Breast epithelium (tissue), 4 donors: ENCODE measurements at regions not wholly inside any gene's neighbourhood (a gene's known extent, or its start where the extent isn't known, plus 50 kb on each side); places are given as distances from the start of the nearest gene placed in this dataset.

Source experiments
- DNase-seq, 2 donors: peaks; one replicate each; pipeline ENCODE4 v3.0.0-alpha.2; 2019; ENCODE audit warnings: low spot score in 2 of 2
- H3K27ac ChIP-seq, 2 donors: fragments of 200-600 bp; sonication (generic) in 1 of 2; one replicate each; pipeline ENCODE4 v1.5.1; 2016 to 2019; ENCODE audit warnings: mild to moderate bottlenecking in 1 of 2
- H3K27me3 ChIP-seq, 2 donors: fragments of 200-600 bp; sonication (generic) in 1 of 2; one replicate each; pipeline versions ENCODE4 v1.5.1 to v1.6.0; 2017 to 2019; ENCODE audit warnings: control low read depth in 1 of 2, mild to moderate bottlenecking in 1 of 2
- H3K36me3 ChIP-seq: fragments of 200-600 bp; one replicate; pipeline ENCODE4 v1.5.1; 2019
- H3K4me1 ChIP-seq, 2 donors: fragments of 200-600 bp; sonication (generic); one replicate each; pipeline ENCODE4 v1.5.1; 2016 to 2019; ENCODE audit warnings: control low read depth in 1 of 2
- H3K4me3 ChIP-seq, 3 donors: fragments of 200-600 bp; sonication (generic); 1 replicate in 2 of 3; 2 replicates in 1 of 3; pipeline ENCODE4 v1.5.1; 2016 to 2019; ENCODE audit warnings: mild to moderate bottlenecking in 3 of 3, moderate library complexity in 2 of 3
- H3K9me3 ChIP-seq, 2 donors: fragments of 200-600 bp; sonication (generic) in 1 of 2; one replicate each; pipeline ENCODE4 v1.5.1; 2016 to 2019; ENCODE audit warnings: control low read depth in 1 of 2
- POLR2A ChIP-seq: fragments of 450-650 bp; IDR thresholded peaks from one replicate; pipeline ENCODE4 v1.6.1; 2016; ENCODE audit warnings: antibody characterized with exemption, mild to moderate bottlenecking, moderate library complexity
- POLR2AphosphoS5 ChIP-seq, 3 donors: sonication (generic); formaldehyde crosslinking; IDR thresholded peaks; one replicate each; pipeline ENCODE4 v1.6.1; 2017; ENCODE audit warnings: antibody characterized with exemption in 3 of 3
- intact Hi-C: fragments of 100-400 bp; cut with DNase I; formaldehyde crosslinking; loops from one replicate; pipeline ENCODE4 v1.15.1; 2023; ENCODE audit warnings: low total_unique reads
- TF ChIP-seq, protein P1 (sequence below), 3 donors: fragments of 450-650 bp; IDR thresholded peaks; one replicate each; pipeline ENCODE4 v1.5.1; 2016 to 2017; ENCODE audit warnings: antibody characterized with exemption in 3 of 3, mild to moderate bottlenecking in 3 of 3, moderate library complexity in 3 of 3

DNA sequence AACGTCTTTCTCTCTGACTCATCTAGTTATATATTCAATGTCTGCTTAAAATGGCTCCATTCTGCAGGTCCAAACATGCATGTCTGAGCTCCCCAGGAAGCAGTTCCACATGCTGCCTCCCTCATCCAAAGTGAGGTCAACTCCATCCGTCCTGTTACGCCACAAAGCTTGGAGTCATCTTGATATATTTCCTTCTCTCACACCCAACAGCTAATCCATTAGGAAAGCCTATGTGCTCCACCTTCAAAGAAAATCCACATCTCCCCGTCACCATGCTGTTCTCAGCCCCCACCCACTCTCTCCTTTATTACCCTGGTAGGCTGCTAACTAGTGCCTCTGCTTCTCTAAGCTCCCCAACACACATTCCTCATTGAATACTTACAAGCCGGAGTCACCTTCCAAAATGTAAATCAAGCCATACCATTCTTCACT is 130.2 kb upstream of the SYNDIG1 start:
- Histone ChIP-seq H3K27me3 (peaks cover 0 to 3% of the 10 kb centered on the region in 2 donors), H3K4me1 (no peaks in the 10 kb centered on the region), H3K36me3 (no peaks in the 10 kb centered on the region), H3K9me3 (no peaks in the 10 kb centered on the region), H3K4me3 (no peak overlapping the region), H3K27ac (no peak overlapping the region)
- intact Hi-C loops: no loop called here
- TF ChIP-seq, protein P1, sequence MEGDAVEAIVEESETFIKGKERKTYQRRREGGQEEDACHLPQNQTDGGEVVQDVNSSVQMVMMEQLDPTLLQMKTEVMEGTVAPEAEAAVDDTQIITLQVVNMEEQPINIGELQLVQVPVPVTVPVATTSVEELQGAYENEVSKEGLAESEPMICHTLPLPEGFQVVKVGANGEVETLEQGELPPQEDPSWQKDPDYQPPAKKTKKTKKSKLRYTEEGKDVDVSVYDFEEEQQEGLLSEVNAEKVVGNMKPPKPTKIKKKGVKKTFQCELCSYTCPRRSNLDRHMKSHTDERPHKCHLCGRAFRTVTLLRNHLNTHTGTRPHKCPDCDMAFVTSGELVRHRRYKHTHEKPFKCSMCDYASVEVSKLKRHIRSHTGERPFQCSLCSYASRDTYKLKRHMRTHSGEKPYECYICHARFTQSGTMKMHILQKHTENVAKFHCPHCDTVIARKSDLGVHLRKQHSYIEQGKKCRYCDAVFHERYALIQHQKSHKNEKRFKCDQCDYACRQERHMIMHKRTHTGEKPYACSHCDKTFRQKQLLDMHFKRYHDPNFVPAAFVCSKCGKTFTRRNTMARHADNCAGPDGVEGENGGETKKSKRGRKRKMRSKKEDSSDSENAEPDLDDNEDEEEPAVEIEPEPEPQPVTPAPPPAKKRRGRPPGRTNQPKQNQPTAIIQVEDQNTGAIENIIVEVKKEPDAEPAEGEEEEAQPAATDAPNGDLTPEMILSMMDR (IDR thresholded peaks at IDR 0.05): no peak
- TF ChIP-seq POLR2A: no peak
- TF ChIP-seq POLR2AphosphoS5 (IDR thresholded peaks at IDR 0.05): no peak
- no peak for DNase-seq

DNA sequence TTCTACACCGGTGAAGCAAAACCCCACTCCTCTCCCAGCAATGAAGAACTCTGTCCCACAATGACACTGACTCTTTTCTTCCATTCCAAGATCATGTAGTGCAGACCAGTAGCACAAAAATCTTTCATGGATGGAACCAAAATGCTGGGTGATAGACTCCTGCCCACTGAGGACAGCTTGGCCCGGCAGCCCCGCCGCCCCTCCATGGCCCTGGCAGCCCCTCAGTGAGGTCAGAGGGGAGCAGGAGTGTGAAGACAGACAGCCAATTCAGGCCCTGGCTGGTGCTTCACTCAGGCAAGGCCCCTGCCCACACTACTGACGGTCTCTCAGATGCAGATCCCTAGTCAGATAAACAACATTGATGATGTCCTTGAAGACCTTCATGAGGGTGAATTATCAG is 131.9 kb upstream of the SYNDIG1 start:
- Histone ChIP-seq H3K27me3 (peaks cover 0 to 3% of the 10 kb centered on the region in 2 donors), H3K4me1 (no peaks in the 10 kb centered on the region), H3K9me3 (no peaks in the 10 kb centered on the region), H3K27ac (no peak overlapping the region), H3K36me3 (no peaks in the 10 kb centered on the region), H3K4me3 (no peak overlapping the region)
- DNase-seq: no peak
- no peak for TF ChIP-seq POLR2AphosphoS5 (IDR thresholded peaks at IDR 0.05)
- TF ChIP-seq, protein P1 (IDR thresholded peaks at IDR 0.05): no peak
- no peak for TF ChIP-seq POLR2A
- intact Hi-C loops: no loop called here

DNA sequence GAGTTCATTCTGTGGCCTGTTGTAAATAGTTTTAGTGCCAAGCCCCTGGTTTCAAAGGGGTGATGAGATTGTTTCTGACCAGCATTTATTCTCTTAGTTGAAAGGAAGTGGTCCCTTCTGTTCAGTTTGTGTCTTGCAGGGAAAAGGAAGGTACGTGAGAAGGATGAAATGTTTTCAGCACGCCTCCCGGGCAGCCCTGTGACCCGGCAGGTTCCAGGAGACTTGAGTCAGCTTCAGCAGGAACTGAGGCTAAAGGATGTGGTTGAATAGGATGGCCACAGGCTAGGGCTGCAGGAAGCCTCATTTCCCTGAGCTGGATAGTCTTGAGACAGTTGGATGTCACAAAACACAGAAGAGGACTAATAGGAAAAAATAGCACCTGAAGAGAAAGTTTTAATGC is 132.4 kb upstream of the SYNDIG1 start:
- Histone ChIP-seq H3K9me3 (no peaks in the 10 kb centered on the region), H3K36me3 (no peaks in the 10 kb centered on the region), H3K27me3 (peaks cover 0 to 3% of the 10 kb centered on the region in 2 donors), H3K27ac (no peak overlapping the region), H3K4me1 (no peaks in the 10 kb centered on the region), H3K4me3 (no peak overlapping the region)
- TF ChIP-seq POLR2A (no peak), POLR2AphosphoS5 (IDR thresholded peaks at IDR 0.05) (no peak)
- TF ChIP-seq, protein P1 (IDR thresholded peaks at IDR 0.05): no peak
- intact Hi-C loops: no loop called here
- no peak for DNase-seq

DNA sequence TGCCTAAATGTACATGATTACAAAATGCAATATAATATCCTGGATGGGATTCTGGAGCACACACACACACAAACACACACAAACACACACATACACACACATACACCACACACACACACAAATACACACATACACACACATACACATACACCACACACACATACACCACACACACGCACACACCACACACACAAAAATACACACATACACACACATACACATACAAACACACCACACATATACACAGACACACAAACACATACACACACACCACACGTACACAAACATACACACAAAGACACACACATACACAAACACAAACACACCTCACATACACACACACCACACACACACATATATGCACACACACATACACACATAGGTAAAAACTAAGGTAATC is 134.6 kb upstream of the SYNDIG1 start:
- no peak for DNase-seq
- no peaks in the 10 kb centered on the region for H3K27me3 ChIP-seq
- H3K36me3 ChIP-seq: no peaks in the 10 kb centered on the region
- H3K9me3 ChIP-seq: no peaks in the 10 kb centered on the region
- no peak overlapping the region for H3K27ac ChIP-seq
- intact Hi-C loops: no loop called here
- no peak overlapping the region for H3K4me3 ChIP-seq
- no peaks in the 10 kb centered on the region for H3K4me1 ChIP-seq
- TF ChIP-seq POLR2A (no peak), POLR2AphosphoS5 (IDR thresholded peaks at IDR 0.05) (no peak)
- TF ChIP-seq, protein P1 (IDR thresholded peaks at IDR 0.05): no peak

DNA sequence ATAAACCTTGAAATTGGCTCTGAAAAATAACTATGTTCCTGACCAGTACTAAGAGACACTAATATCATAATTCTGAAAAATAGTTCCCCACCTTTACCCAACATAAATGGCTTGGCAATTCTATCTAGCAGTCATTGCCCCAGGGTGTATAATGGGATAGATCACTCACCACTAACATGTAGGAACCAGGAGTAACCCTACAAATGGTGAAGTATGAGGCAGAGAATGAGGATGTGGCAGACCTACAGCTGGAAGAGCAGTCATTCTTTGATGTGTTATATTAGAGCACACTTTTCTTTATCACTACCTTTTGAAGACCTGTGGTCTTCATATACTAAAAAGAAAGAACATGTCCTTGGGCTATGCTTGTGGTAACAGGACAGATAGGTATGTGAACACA is 136.5 kb upstream of the SYNDIG1 start:
- no peak for TF ChIP-seq POLR2AphosphoS5 (IDR thresholded peaks at IDR 0.05)
- TF ChIP-seq, protein P1 (IDR thresholded peaks at IDR 0.05): no peak
- no peak for TF ChIP-seq POLR2A
- Histone ChIP-seq H3K27ac (no peak overlapping the region), H3K36me3 (no peaks in the 10 kb centered on the region), H3K4me1 (no peaks in the 10 kb centered on the region), H3K4me3 (no peak overlapping the region), H3K9me3 (no peaks in the 10 kb centered on the region), H3K27me3 (no peaks in the 10 kb centered on the region)
- no peak for DNase-seq
- intact Hi-C loops: no loop called here
